ENCODE measurements at regions not wholly inside any gene's neighbourhood (a gene's known extent, or its start where the extent isn't known, plus 50 kb on each side); places are given as distances from the start of the nearest gene placed in this dataset.

- H3K79me2 ChIP-seq (ENCODE audit: control insufficient read depth in 1 of 2, insufficient read depth in 2 of 2, low read length in 2 of 2), result no peaks in the 10 kb centered on the region
- 93% methylated on average over 2 of the region's 5 CpGs; no CpG with 5 or more reads in 1 of the 2 experiments for WGBS, 2 experiments (ENCODE audit: extremely low coverage in 1 of 2, insufficient coverage in 1 of 2, insufficient read length in 1 of 2, insufficient replicate concordance in 2 of 2, low coverage in 1 of 2, low lambda C conversion rate in 2 of 2, missing lambda C conversion rate in 1 of 2)
- H3K36me3 ChIP-seq (ENCODE audit: control insufficient read depth in 2 of 4, insufficient read depth in 4 of 4, low read length in 3 of 4), result no peaks in the 10 kb centered on the region
- no peak overlapping the region for H3K4ac ChIP-seq (replicated peaks; ENCODE audit: insufficient read length, low read depth, low read length)
- H4K8ac ChIP-seq (ENCODE audit: extremely low read depth, insufficient read depth, low read length), result no peak overlapping the region
- no peak overlapping the region for H3K4me2 ChIP-seq (ENCODE audit: insufficient read depth in 1 of 2, low read depth in 2 of 2, low read length in 2 of 2)
- no peak overlapping the region for H4K5ac ChIP-seq (ENCODE audit: insufficient read length, low read depth, low read length)
- H4K91ac ChIP-seq (replicated peaks; ENCODE audit: insufficient read length, low read length), result no peak overlapping the region
- H3K18ac ChIP-seq (ENCODE audit: extremely low read depth, low read length), result no peak overlapping the region
- no peak overlapping the region for H3K56ac ChIP-seq (replicated peaks; ENCODE audit: insufficient read length, low read depth, low read length)
- H2AFZ ChIP-seq (ENCODE audit: low read length), result no peak overlapping the region
- no peak overlapping the region for H3K14ac ChIP-seq (ENCODE audit: insufficient read length)
- no peak overlapping the region for H3K27ac ChIP-seq (ENCODE audit: low read depth, low read length)
- H3K79me1 ChIP-seq (ENCODE audit: low read depth, low read length), result no peaks in the 10 kb centered on the region
- H2BK5ac ChIP-seq (ENCODE audit: low read depth, low read length), result no peak overlapping the region
- no peak for DNase-seq (ENCODE audit: low read depth in 1 of 2, low spot score in 2 of 2)
- H3K9me3 ChIP-seq (ENCODE audit: insufficient read depth in 2 of 2, low read depth in 1 of 2, low read length in 1 of 2), result no peaks in the 10 kb centered on the region
- no peaks in the 10 kb centered on the region for H3K23me2 ChIP-seq (ENCODE audit: low read depth, low read length)
- H2BK12ac ChIP-seq (ENCODE audit: low read depth, low read length), result no peak overlapping the region
- H4K20me1 ChIP-seq (replicated peaks in 1 of 2; ENCODE audit: control insufficient read depth in 1 of 2, insufficient read depth in 2 of 2, low read length in 2 of 2), result no peaks in the 10 kb centered on the region
- no peaks in the 10 kb centered on the region for H3K27me3 ChIP-seq (replicated peaks in 1 of 4; ENCODE audit: control insufficient read depth in 3 of 4, extremely low read depth in 1 of 4, insufficient read depth in 3 of 4, low read length in 3 of 4)
- no peak overlapping the region for H3K4me3 ChIP-seq (ENCODE audit: extremely low read depth in 1 of 4, insufficient read depth in 2 of 4, low read depth in 3 of 4, low read length in 4 of 4)
- H3K23ac ChIP-seq (ENCODE audit: insufficient read length), result no peak overlapping the region
- H2AK5ac ChIP-seq (ENCODE audit: low read depth, low read length), result no peak overlapping the region
- ChIA-PET CTCF (ENCODE audit: partially characterized antibody) (interaction anchor here (1.1 to 1.7 kb wide), 2 partner anchors 10 to 77 kb away, joined by 3 to 10 read pairs; no protein-coding TSS in a partner anchor), POLR2A (ENCODE audit: partially characterized antibody) (no interaction called here)
- TF ChIP-seq POU5F1 (IDR thresholded peaks at IDR 0.05; ENCODE audit: low read depth, low read length), result no peak
- no peak for TF ChIP-seq SP4 (IDR thresholded peaks at IDR 0.05; ENCODE audit: low read length)
- no peak for TF ChIP-seq SIN3A (conservative IDR thresholded peaks at IDR 0.05 in 1 of 2, IDR thresholded peaks at IDR 0.05 in 1 of 2; ENCODE audit: low read depth in 1 of 2, low read length in 2 of 2)
- TF ChIP-seq MAX (IDR thresholded peaks at IDR 0.05), result no peak
- no peak overlapping the region for H2BK20ac ChIP-seq (ENCODE audit: low read length)
- H2BK120ac ChIP-seq (replicated peaks; ENCODE audit: low read depth, low read length), result no peak overlapping the region
- no peak overlapping the region for H2BK15ac ChIP-seq (ENCODE audit: low read length)
- H3K4me1 ChIP-seq (replicated peaks in 1 of 4; ENCODE audit: control insufficient read depth in 3 of 4, insufficient read depth in 4 of 4, low read length in 3 of 4), result no peaks in the 10 kb centered on the region
- FAIRE-seq, result no peak
- H3K9ac ChIP-seq (replicated peaks in 1 of 4; ENCODE audit: extremely low read depth in 1 of 4, low read depth in 3 of 4, low read length in 3 of 4), result no peak overlapping the region
These were observed 78.8 kb upstream of the PRPS1 start for GRCh38 chrX:107549504-107549903.

Measured in H1 (cell line).